Natural killer cell (primary cell): ENCODE measurements at regions not wholly inside any gene's neighbourhood (a gene's known extent, or its start where the extent isn't known, plus 50 kb on each side); places are given as distances from the start of the nearest gene placed in this dataset.

Experiments
- ATAC-seq, 3 donors: fragments of 150-1000 bp in 2 of 3; fragments of 200-7000 bp in 1 of 3; cut with Tn5 transposase; 1 replicate in 1 of 3; 2 replicates in 2 of 3; pipeline ENCODE4 v1.10.0; 2021; ENCODE audit warnings: mild to moderate bottlenecking in 2 of 3, moderate library complexity in 2 of 3
- DNase-seq, 2 donors: peaks; one replicate each; pipeline versions ENCODE4 v3.0.0 to v3.0.0-alpha.2; 2013 to 2021; ENCODE audit warnings: mixed read lengths in 1 of 2
- H3K27ac ChIP-seq: one replicate; pipeline ENCODE4 v1.5.1; 2013; ENCODE audit warnings: mild to moderate bottlenecking, low read length
- H3K27me3 ChIP-seq: one replicate; pipeline ENCODE4 v1.6.1; 2013; ENCODE audit warnings: low read length; ENCODE audit not compliant: control insufficient read depth, insufficient read depth
- H3K36me3 ChIP-seq: one replicate; pipeline ENCODE4 v1.6.1; 2013; ENCODE audit warnings: low read length; ENCODE audit not compliant: control insufficient read depth, insufficient read depth
- H3K4me1 ChIP-seq: one replicate; pipeline ENCODE4 v1.6.1; 2013; ENCODE audit warnings: low read length; ENCODE audit not compliant: control insufficient read depth, insufficient read depth
- H3K4me3 ChIP-seq: one replicate; pipeline ENCODE4 v1.5.1; 2013; ENCODE audit warnings: low read length
- H3K9me3 ChIP-seq: one replicate; pipeline ENCODE4 v1.6.1; 2013; ENCODE audit warnings: low read length; ENCODE audit not compliant: control insufficient read depth, insufficient read depth
- H3K27ac Mint-ChIP-seq, 2 donors: one replicate each; pipeline ENCODE4 v1.8.0; 2022; ENCODE audit warnings: mild to moderate bottlenecking in 2 of 2, mixed read lengths in 2 of 2, moderate library complexity in 1 of 2
- H3K27me3 Mint-ChIP-seq, 2 donors: one replicate each; pipeline ENCODE4 v1.8.0; 2022; ENCODE audit warnings: low read depth in 2 of 2, mixed read lengths in 2 of 2
- H3K36me3 Mint-ChIP-seq: one replicate; pipeline ENCODE4 v1.8.0; 2022; ENCODE audit warnings: mixed read lengths
- H3K4me1 Mint-ChIP-seq, 2 donors: one replicate each; pipeline ENCODE4 v1.8.0; 2022; ENCODE audit warnings: mixed read lengths in 2 of 2
- H3K4me3 Mint-ChIP-seq: one replicate; pipeline ENCODE4 v1.8.0; 2022; ENCODE audit warnings: mild to moderate bottlenecking, moderate library complexity, mixed read lengths
- H3K9me3 Mint-ChIP-seq, 2 donors: one replicate each; pipeline ENCODE4 v1.8.0; 2022; ENCODE audit warnings: mixed read lengths in 2 of 2
- WGBS: methylation state at CpG from one replicate; pipeline ENCODE4 v1.1.7; 2013; ENCODE audit warnings: missing lambda C conversion rate; ENCODE audit not compliant: insufficient coverage; 5-methylcytosine and 5-hydroxymethylcytosine counted together
- intact Hi-C: fragments of 100-400 bp; cut with micrococcal nuclease; formaldehyde crosslinking; loops from one replicate; pipeline ENCODE4 v1.14.2; 2022
- TF ChIP-seq, protein P1 (sequence below): fragments of 200-600 bp; IDR thresholded peaks from one replicate; pipeline ENCODE4 v1.8.0; 2022; ENCODE audit warnings: antibody characterized with exemption

GRCh38 chr4:140809676-140810075, 53.5 kb upstream of the TBC1D9 start:
- intact Hi-C loops, result no loop called here
- Mint-ChIP-seq H3K36me3 (no peaks in the 10 kb centered on the region), H3K27me3 (peaks cover 8% of the 10 kb centered on the region in 2 donors), H3K27ac (no peak overlapping the region), H3K4me1 (no peaks in the 10 kb centered on the region), H3K9me3 (peaks cover 0 to 6% of the 10 kb centered on the region in 2 donors), H3K4me3 (no peak overlapping the region)
- H3K36me3 ChIP-seq, result no peaks in the 10 kb centered on the region
- no peaks in the 10 kb centered on the region for H3K9me3 ChIP-seq
- no peak overlapping the region for H3K4me3 ChIP-seq
- H3K27me3 ChIP-seq, result no peaks in the 10 kb centered on the region
- DNase-seq (no peak), ATAC-seq (no peak)
- H3K27ac ChIP-seq, result no peak overlapping the region
- WGBS, result 46% methylated on average over 6 of the region's 6 CpGs
- H3K4me1 ChIP-seq, result peaks cover 9% of the 10 kb centered on the region
- TF ChIP-seq, protein P1, sequence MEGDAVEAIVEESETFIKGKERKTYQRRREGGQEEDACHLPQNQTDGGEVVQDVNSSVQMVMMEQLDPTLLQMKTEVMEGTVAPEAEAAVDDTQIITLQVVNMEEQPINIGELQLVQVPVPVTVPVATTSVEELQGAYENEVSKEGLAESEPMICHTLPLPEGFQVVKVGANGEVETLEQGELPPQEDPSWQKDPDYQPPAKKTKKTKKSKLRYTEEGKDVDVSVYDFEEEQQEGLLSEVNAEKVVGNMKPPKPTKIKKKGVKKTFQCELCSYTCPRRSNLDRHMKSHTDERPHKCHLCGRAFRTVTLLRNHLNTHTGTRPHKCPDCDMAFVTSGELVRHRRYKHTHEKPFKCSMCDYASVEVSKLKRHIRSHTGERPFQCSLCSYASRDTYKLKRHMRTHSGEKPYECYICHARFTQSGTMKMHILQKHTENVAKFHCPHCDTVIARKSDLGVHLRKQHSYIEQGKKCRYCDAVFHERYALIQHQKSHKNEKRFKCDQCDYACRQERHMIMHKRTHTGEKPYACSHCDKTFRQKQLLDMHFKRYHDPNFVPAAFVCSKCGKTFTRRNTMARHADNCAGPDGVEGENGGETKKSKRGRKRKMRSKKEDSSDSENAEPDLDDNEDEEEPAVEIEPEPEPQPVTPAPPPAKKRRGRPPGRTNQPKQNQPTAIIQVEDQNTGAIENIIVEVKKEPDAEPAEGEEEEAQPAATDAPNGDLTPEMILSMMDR, result no peak

DNA sequence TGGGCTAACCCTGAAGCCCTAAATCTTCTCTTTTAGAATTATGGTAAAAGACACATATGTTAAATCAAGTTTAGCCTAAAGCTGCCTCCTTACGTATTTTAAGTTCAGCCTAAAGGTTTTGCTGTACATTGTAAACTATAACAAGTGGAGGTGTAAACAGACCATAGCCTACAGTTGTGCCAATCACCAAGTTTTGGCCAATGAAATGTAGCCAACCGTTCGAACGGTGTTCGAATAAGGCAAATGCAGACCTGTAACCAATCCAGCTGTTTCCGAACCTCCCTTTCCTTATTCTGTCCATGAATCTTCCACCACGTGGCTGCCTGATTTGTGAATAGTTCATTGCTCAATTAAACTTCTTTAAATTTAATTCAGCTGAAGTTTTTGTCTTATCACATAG, 52.1 kb upstream of the TBC1D9 start:
- H3K4me3 Mint-ChIP-seq, result no peak overlapping the region
- Histone ChIP-seq H3K36me3 (no peaks in the 10 kb centered on the region), H3K27me3 (no peaks in the 10 kb centered on the region), H3K27ac (peak overlapping the region; percentile 12), H3K9me3 (no peaks in the 10 kb centered on the region), H3K4me1 (peaks cover 9% of the 10 kb centered on the region), H3K4me3 (no peak overlapping the region)
- TF ChIP-seq, protein P1, result no peak
- H3K9me3 Mint-ChIP-seq, result peaks cover 0 to 6% of the 10 kb centered on the region in 2 donors
- intact Hi-C loops, result no loop called here
- 73% methylated on average over 7 of the region's 7 CpGs for WGBS
- peaks cover 8% of the 10 kb centered on the region in 2 donors for H3K27me3 Mint-ChIP-seq
- ATAC-seq, result no peak
- no peaks in the 10 kb centered on the region for H3K4me1 Mint-ChIP-seq
- no peaks in the 10 kb centered on the region for H3K36me3 Mint-ChIP-seq
- H3K27ac Mint-ChIP-seq, result no peak overlapping the region
- DNase-seq, result no peak

DNA sequence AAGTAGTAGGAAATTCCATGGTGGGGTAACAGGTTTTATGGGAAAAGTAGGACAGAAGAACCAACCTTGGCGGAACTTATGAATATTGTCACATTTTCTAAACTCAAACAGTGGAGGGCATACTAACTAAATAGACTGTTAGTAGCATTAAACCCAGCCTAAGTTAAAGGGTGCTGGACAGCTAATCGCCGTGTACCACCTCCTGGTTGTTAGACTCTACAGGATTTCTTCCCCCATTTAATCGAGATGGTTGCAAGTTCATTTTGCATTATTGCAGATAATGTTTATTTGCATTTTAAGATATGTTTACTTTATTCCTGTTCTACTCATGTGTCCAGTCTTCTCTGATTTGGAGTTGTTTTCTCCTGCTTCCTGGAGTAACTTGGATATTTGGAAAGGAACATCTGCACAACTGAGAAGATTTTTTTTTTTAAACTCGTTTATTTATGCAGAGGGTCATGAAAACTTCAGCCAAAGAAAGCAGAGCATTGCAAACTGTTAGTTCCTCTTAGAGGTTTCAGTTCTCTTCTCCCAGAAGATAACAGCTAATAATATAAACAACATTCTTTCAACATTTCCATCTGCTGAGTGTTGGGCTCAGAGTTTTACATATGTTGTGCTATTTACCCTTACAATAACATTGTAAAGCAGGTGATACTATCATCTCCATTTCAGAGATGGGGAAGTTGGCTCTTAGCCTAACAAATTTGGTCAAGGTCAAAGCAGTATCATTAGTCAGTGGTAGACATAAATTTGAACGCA, 51.5 kb upstream of the TBC1D9 start:
- H3K9me3 Mint-ChIP-seq, result peaks cover 0 to 6% of the 10 kb centered on the region in 2 donors
- DNase-seq, result no peak
- no peaks in the 10 kb centered on the region for H3K4me1 Mint-ChIP-seq
- TF ChIP-seq, protein P1, result no peak
- no peaks in the 10 kb centered on the region for H3K27me3 ChIP-seq
- intact Hi-C loops, result no loop called here
- no peaks in the 10 kb centered on the region for H3K36me3 Mint-ChIP-seq
- H3K36me3 ChIP-seq, result no peaks in the 10 kb centered on the region
- no peak for ATAC-seq
- 68% methylated on average over 4 of the region's 6 CpGs for WGBS
- H3K4me3 Mint-ChIP-seq, result no peak overlapping the region
- no peaks in the 10 kb centered on the region for H3K9me3 ChIP-seq
- H3K27ac Mint-ChIP-seq, result no peak overlapping the region
- peaks cover 9% of the 10 kb centered on the region for H3K4me1 ChIP-seq
- peaks cover 8% of the 10 kb centered on the region in 2 donors for H3K27me3 Mint-ChIP-seq
- peak overlapping the region; percentile 12 for H3K27ac ChIP-seq
- H3K4me3 ChIP-seq, result no peak overlapping the region

GRCh38 chr4:140806163-140806562, 50.0 kb upstream of the TBC1D9 start:
- Histone ChIP-seq H3K4me3 (no peak overlapping the region), H3K27ac (peak overlapping the region; percentile 41), H3K27me3 (no peaks in the 10 kb centered on the region), H3K9me3 (no peaks in the 10 kb centered on the region), H3K36me3 (no peaks in the 10 kb centered on the region), H3K4me1 (peaks cover 9% of the 10 kb centered on the region)
- peaks cover 8% of the 10 kb centered on the region in 2 donors for H3K27me3 Mint-ChIP-seq
- DNase-seq (no peak), ATAC-seq (no peak)
- TF ChIP-seq, protein P1, result no peak
- WGBS, result 78% methylated on average over 4 of the region's 4 CpGs
- no peaks in the 10 kb centered on the region for H3K4me1 Mint-ChIP-seq
- intact Hi-C loops, result no loop called here
- H3K9me3 Mint-ChIP-seq, result peaks cover 0 to 6% of the 10 kb centered on the region in 2 donors
- H3K27ac Mint-ChIP-seq, result no peak overlapping the region
- H3K4me3 Mint-ChIP-seq, result no peak overlapping the region
- no peaks in the 10 kb centered on the region for H3K36me3 Mint-ChIP-seq
